HL-60 (cell line): ENCODE measurements at regions not wholly inside any gene's neighbourhood (a gene's known extent, or its start where the extent isn't known, plus 50 kb on each side); places are given as distances from the start of the nearest gene placed in this dataset.

Source experiments
- CTCF ChIP-seq: IDR thresholded peaks from one replicate; pipeline ENCODE4 v1.5.1; 2011; ENCODE audit warnings: low read length, control low read depth, inconsistent platforms; ENCODE audit not compliant: insufficient read depth
- GABPA ChIP-seq: IDR thresholded peaks from 2 replicates; pipeline ENCODE4 v1.6.1; 2012; ENCODE audit warnings: low read depth
- POLR2AphosphoS5 ChIP-seq: IDR thresholded peaks from 2 replicates; pipeline ENCODE4 v1.6.1; 2012; ENCODE audit warnings: low read depth
- REST ChIP-seq: IDR thresholded peaks from 2 replicates; pipeline ENCODE4 v1.6.1; 2012; ENCODE audit warnings: low read depth; ENCODE audit not compliant: insufficient replicate concordance
- SPI1 ChIP-seq: IDR thresholded peaks from 2 replicates; pipeline ENCODE4 v1.6.1; 2012; ENCODE audit warnings: low read depth, mild to moderate bottlenecking, borderline replicate concordance

GRCh38 chr5:33312571-33313549 is 127.9 kb upstream of the TARS1 start:
- TF ChIP-seq CTCF: no peak
- no peak for TF ChIP-seq POLR2AphosphoS5
- TF ChIP-seq REST: no peak
- TF ChIP-seq SPI1: no peak
- no peak for TF ChIP-seq GABPA
